ENCODE measurements at regions not wholly inside any gene's neighbourhood (a gene's known extent, or its start where the extent isn't known, plus 50 kb on each side); places are given as distances from the start of the nearest gene placed in this dataset.
A peak's percentile ranks its signal among the peaks of the same experiment; 100 is the strongest.

DNA sequence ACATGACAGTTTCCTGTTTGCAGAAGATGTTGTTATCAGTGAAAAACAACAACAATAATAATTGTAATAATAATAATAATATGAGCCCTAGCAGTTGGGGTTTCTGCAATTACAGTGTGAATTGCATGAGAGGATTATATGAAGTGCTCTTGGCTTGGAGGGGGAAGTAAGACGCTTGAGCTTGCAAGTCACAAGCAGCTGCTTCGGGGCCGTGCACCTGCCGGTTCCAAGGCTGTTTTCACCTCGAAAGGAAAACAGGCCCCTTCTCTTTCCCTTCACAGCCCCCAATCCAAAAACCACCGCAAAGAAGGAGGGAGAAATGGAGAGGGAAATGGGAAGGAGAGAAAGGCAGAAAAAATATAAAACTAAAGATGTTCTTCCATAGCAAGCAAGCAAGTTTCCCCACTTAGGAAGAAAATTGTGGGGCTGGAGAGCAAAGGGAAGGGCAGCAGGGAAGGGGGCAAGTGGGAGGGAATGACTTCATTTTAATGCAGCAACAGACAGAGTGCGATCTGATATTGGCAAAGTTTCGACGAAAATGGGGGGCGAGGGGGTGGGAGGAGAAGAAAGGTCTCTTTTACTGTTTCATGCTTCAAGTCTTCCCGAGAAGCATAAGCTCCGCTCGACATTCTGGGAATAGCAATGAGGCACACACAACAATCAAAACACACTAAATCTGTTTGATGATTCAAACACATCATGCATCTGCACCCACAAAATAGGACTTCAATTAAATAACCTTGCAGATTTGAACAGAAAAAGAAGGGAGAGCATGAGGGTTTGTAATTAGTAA, 284.2 kb upstream of the ATP11B start:
- peak overlapping the region in 2 of 3 experiments; percentile 2 to 56 for H3K4me3 Mint-ChIP-seq
- no peaks in the 10 kb centered on the region for H3K9me3 Mint-ChIP-seq
- TF ChIP-seq, protein P1, sequence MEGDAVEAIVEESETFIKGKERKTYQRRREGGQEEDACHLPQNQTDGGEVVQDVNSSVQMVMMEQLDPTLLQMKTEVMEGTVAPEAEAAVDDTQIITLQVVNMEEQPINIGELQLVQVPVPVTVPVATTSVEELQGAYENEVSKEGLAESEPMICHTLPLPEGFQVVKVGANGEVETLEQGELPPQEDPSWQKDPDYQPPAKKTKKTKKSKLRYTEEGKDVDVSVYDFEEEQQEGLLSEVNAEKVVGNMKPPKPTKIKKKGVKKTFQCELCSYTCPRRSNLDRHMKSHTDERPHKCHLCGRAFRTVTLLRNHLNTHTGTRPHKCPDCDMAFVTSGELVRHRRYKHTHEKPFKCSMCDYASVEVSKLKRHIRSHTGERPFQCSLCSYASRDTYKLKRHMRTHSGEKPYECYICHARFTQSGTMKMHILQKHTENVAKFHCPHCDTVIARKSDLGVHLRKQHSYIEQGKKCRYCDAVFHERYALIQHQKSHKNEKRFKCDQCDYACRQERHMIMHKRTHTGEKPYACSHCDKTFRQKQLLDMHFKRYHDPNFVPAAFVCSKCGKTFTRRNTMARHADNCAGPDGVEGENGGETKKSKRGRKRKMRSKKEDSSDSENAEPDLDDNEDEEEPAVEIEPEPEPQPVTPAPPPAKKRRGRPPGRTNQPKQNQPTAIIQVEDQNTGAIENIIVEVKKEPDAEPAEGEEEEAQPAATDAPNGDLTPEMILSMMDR (IDR thresholded peaks at IDR 0.05; ENCODE audit: unreplicated experiment in 3 of 3) = no peak
- H3K4me1 Mint-ChIP-seq = peaks cover 26% of the 10 kb centered on the region
- no peaks in the 10 kb centered on the region for H3K27me3 Mint-ChIP-seq (ENCODE audit: low read depth)
- no peaks in the 10 kb centered on the region for H3K36me3 Mint-ChIP-seq (ENCODE audit: low read depth)
- H3K27ac Mint-ChIP-seq = peak overlapping the region; percentile 89 to 93 (median 90)

DNA sequence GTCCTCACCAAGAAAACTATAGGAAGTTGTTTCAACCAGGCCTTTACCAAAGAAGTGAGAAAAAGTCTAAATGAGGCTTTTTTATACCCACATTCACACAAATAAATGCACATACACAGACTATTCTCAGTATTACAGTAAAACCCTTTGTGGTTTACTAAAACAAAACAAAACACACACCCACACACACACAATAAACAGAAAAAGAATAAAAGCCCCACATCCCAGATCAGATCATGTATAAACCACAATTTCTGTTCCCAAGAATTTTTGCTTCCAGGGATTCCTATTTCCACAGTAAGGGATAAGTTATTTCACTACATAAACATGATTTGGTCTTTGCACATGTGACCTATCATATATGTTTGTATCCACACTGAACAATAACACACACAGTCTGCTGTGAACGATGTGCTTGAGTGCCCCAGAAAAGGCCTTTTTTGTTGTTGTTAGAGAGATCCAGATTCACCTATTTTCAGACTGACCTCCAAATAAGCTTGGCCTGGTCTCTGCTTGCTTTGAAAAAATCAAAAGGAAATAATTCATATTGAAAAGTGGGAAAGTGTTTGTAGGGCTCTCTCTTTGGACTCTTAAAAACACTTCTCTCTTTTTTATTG, 283.4 kb upstream of the ATP11B start:
- Mint-ChIP-seq H3K27ac (peak overlapping the region; percentile 89 to 93 (median 90)), H3K36me3 (ENCODE audit: low read depth) (no peaks in the 10 kb centered on the region), H3K4me3 (no peak overlapping the region), H3K27me3 (ENCODE audit: low read depth) (no peaks in the 10 kb centered on the region), H3K9me3 (no peaks in the 10 kb centered on the region), H3K4me1 (peaks cover 26% of the 10 kb centered on the region)
- TF ChIP-seq, protein P1 (IDR thresholded peaks at IDR 0.05; ENCODE audit: unreplicated experiment in 3 of 3) = no peak

DNA sequence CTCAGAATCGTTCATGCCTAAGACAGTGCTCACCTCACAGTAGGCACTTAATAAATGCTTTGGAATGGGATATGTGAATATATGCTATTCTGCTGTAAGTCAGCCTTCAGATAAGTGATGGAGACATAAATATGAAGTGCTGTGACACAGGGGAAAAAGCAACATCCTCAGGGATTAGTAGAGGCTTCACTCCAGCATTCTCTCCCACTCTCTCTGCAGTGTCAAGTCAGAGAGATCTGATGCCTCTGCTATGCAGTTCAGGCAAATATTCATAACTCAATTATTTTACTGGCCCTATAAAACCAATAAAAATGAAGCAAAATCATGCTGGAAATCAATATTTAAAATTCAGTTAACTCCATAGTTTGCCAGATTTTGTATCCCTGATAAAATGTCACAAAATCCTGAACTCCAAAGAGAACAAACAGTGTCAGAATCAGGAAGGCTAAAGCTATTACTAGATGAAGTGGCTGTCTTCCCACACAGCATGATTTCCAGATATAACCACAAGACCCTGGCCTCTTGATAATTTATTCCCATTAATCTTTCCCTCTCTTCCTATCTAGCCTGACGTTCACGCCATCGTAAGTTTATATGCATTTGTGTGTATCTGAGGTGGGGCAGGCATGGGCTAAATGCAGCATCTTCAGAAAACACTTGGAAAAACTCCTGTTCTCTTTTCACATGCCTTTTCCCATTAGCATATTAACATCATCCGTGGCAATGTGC, 278.9 kb upstream of the ATP11B start:
- TF ChIP-seq, protein P1 (IDR thresholded peaks at IDR 0.05; ENCODE audit: unreplicated experiment in 3 of 3) = no peak
- Mint-ChIP-seq H3K9me3 (no peaks in the 10 kb centered on the region), H3K27me3 (ENCODE audit: low read depth) (peaks cover 4% of the 10 kb centered on the region), H3K4me3 (no peak overlapping the region), H3K36me3 (ENCODE audit: low read depth) (no peaks in the 10 kb centered on the region), H3K4me1 (peaks cover 12% of the 10 kb centered on the region), H3K27ac (no peak overlapping the region)

DNA sequence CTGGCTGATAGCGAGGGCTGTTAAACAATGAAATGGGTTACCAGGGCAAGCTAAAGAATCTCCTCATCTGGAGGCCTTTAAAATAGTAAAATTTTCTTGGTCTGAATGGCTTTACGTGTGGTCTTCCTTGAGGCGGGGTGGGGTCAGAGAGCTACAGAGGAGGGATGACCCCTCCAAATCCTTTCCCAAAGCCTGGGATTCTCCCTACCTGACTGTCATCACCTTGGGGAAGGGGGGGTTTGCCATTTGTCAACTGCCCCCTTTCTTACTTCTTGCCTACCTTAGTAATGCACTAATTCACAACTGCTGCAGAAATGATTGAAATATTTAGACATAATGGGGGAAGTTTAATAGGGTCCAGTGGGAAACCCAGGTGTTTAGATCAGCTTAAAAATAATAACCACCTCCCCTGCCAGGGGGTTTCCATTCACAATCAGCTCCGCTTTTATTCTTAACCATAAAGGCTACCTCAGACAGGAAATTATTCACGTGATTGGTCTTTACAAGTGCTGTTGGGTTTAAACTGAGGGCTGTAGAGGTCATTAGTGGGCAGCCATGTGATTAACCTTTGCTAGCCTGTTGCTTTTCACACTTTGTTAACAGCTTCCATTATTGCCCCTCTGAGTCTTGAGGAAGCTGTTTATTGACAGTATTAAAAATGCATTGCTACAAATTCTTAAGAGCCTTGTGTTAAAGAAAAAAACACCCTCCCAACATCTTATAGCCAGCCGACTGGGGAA, 276.5 kb upstream of the ATP11B start:
- no peak overlapping the region for H3K27ac Mint-ChIP-seq
- H3K27me3 Mint-ChIP-seq (ENCODE audit: low read depth) = peaks cover 4% of the 10 kb centered on the region
- no peaks in the 10 kb centered on the region for H3K36me3 Mint-ChIP-seq (ENCODE audit: low read depth)
- TF ChIP-seq, protein P1 (IDR thresholded peaks at IDR 0.05; ENCODE audit: unreplicated experiment in 3 of 3) = no peak
- H3K4me1 Mint-ChIP-seq = no peaks in the 10 kb centered on the region
- H3K9me3 Mint-ChIP-seq = no peaks in the 10 kb centered on the region
- no peak overlapping the region for H3K4me3 Mint-ChIP-seq

DNA sequence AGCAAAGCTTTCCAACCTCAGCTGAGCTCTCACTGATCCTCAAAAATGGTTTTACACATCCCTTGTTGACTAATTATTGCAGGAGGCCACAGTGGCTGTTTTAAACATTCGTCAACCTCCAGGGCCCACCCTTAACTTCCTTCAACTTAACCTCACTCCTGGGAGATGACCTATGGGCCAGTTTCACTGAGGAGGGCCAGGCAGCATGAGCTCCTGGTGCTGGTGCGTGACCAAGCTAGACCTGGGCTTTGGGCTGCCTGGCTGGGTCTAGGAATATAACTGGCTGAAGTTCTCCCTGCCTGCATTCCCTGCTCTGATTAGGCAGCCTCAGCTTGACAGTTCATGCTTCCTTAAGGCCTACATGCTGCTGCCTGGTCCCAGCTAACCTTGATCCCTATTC, 273.7 kb upstream of the ATP11B start:
- TF ChIP-seq, protein P1 (IDR thresholded peaks at IDR 0.05; ENCODE audit: unreplicated experiment in 3 of 3) = no peak
- Mint-ChIP-seq H3K4me3 (no peak overlapping the region), H3K9me3 (no peaks in the 10 kb centered on the region), H3K4me1 (peaks cover under 1% of the 10 kb centered on the region), H3K27me3 (ENCODE audit: low read depth) (peaks cover 4% of the 10 kb centered on the region), H3K27ac (no peak overlapping the region), H3K36me3 (ENCODE audit: low read depth) (no peaks in the 10 kb centered on the region)
